Lower leg skin (tissue), 3 donors: ENCODE measurements at regions not wholly inside any gene's neighbourhood (a gene's known extent, or its start where the extent isn't known, plus 50 kb on each side); places are given as distances from the start of the nearest gene placed in this dataset.

Source experiments
- CTCF ChIP-seq, 3 donors: fragments of 450-650 bp; IDR thresholded peaks; one replicate each; pipeline ENCODE4 v1.5.1; 2016; ENCODE audit warnings: antibody characterized with exemption in 3 of 3, mild to moderate bottlenecking in 3 of 3, moderate library complexity in 2 of 3
- POLR2A ChIP-seq, 2 donors: fragments of 450-650 bp; IDR thresholded peaks; one replicate each; pipeline ENCODE4 v1.6.1; 2016 to 2017; ENCODE audit warnings: antibody characterized with exemption in 2 of 2, mild to moderate bottlenecking in 1 of 2, moderate library complexity in 1 of 2

DNA sequence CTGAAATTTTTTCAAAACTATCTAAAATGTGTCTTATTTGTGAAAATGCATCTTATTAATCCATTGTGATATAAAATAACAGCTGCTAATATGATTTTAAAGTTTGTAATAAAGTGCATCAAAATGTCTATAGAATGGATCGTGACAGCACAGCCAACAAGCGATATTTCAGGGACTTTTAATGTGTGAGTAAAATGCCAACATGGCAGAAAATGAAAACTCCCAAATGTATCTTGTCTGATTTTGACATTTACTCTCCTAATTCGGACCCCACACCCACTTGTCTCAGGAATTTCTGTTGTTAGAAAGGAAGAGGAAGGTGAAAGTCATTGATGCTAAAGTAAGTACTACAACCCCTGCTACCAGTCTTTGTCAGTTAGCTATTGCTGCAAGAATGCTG, 273.9 kb downstream of the SATB1 start:
- TF ChIP-seq CTCF (IDR thresholded peaks at IDR 0.05) (no peak), POLR2A (IDR thresholded peaks at IDR 0.05) (no peak)
